NCI-H2107 (cell line): ENCODE measurements at regions not wholly inside any gene's neighbourhood (a gene's known extent, or its start where the extent isn't known, plus 50 kb on each side); places are given as distances from the start of the nearest gene placed in this dataset.

Experiments used
- DNase-seq: peaks from one replicate; lab custom pipeline; 2025; lab: John Stamatoyannopoulos, UW

- no peak for DNase-seq
These were observed 641.2 kb upstream of the ARRDC4 start for GRCh38 chr15:97319291-97319690.

- DNase-seq: no peak
These were observed 614.3 kb upstream of the ARRDC4 start for GRCh38 chr15:97346221-97346620.

GRCh38 chr15:97350813-97351212 lies 609.7 kb upstream of the ARRDC4 start:
- DNase-seq: no peak

GRCh38 chr15:97383516-97383915 lies 577.0 kb upstream of the ARRDC4 start:
- DNase-seq: no peak

- DNase-seq: no peak
These were observed 573.6 kb upstream of the ARRDC4 start for GRCh38 chr15:97386940-97387339.

- DNase-seq: no peak
These were observed 559.3 kb upstream of the ARRDC4 start for GRCh38 chr15:97401195-97401594.

- no peak for DNase-seq
These were observed 558.5 kb upstream of the ARRDC4 start for GRCh38 chr15:97401970-97402369.

- no peak for DNase-seq
These were observed 553.7 kb upstream of the ARRDC4 start for GRCh38 chr15:97406841-97407240.

GRCh38 chr15:97410897-97411575 lies 549.5 kb upstream of the ARRDC4 start:
- DNase-seq: no peak

- DNase-seq: no peak
These were observed 540.4 kb upstream of the ARRDC4 start for GRCh38 chr15:97420130-97420529.

GRCh38 chr15:97425596-97425995 lies 534.9 kb upstream of the ARRDC4 start:
- no peak for DNase-seq

- DNase-seq: no peak
These were observed 517.4 kb upstream of the ARRDC4 start for GRCh38 chr15:97443101-97443500.

- DNase-seq: no peak
These were observed 514.4 kb upstream of the ARRDC4 start for GRCh38 chr15:97446138-97446537.

GRCh38 chr15:97456521-97457202 lies 503.8 kb upstream of the ARRDC4 start:
- DNase-seq: no peak

GRCh38 chr15:97457203-97457847 lies 503.2 kb upstream of the ARRDC4 start:
- DNase-seq: no peak

GRCh38 chr15:97459771-97460170 lies 500.7 kb upstream of the ARRDC4 start:
- no peak for DNase-seq

- DNase-seq: no peak
These were observed 499.3 kb upstream of the ARRDC4 start for GRCh38 chr15:97461226-97461625.

- DNase-seq: no peak
These were observed 496.8 kb upstream of the ARRDC4 start for GRCh38 chr15:97463696-97464095.

- no peak for DNase-seq
These were observed 490.1 kb upstream of the ARRDC4 start for GRCh38 chr15:97470417-97470816.

- no peak for DNase-seq
These were observed 486.9 kb upstream of the ARRDC4 start for GRCh38 chr15:97473627-97474026.

- no peak for DNase-seq
These were observed 480.5 kb upstream of the ARRDC4 start for GRCh38 chr15:97479957-97480356.

- DNase-seq: no peak
These were observed 478.0 kb upstream of the ARRDC4 start for GRCh38 chr15:97482521-97482920.

- no peak for DNase-seq
These were observed 477.3 kb upstream of the ARRDC4 start for GRCh38 chr15:97483232-97483631.
